DND-41 (cell line): ENCODE measurements at regions not wholly inside any gene's neighbourhood (a gene's known extent, or its start where the extent isn't known, plus 50 kb on each side); places are given as distances from the start of the nearest gene placed in this dataset.

Experiments
- CTCF ChIP-seq: IDR thresholded peaks from 2 replicates; pipeline ENCODE4 v1.5.1; 2012; ENCODE audit warnings: borderline replicate concordance, low read length, moderate library complexity, mild to moderate bottlenecking; ENCODE audit not compliant: poor library complexity, severe bottlenecking; ENCODE audit errors: extremely low read depth
- EZH2 ChIP-seq: IDR thresholded peaks from 3 replicates; pipeline ENCODE4 v1.6.1; 2012; ENCODE audit warnings: borderline replicate concordance, low read depth, mild to moderate bottlenecking, moderate library complexity, low read length, inconsistent platforms; ENCODE audit not compliant: severe bottlenecking

GRCh38 chr2:234240917-234241316 is 190.4 kb downstream of the SPP2 start:
- TF ChIP-seq CTCF (no peak), EZH2 (no peak)
